ENCODE measurements at regions not wholly inside any gene's neighbourhood (a gene's known extent, or its start where the extent isn't known, plus 50 kb on each side); places are given as distances from the start of the nearest gene placed in this dataset.

GRCh38 chr5:101929628-101930027 lies 366.5 kb downstream of the SLCO4C1 start:
- Histone ChIP-seq H3K27me3 (ENCODE audit: insufficient read depth, low read length) (no peaks in the 10 kb centered on the region), H3K4me1 (ENCODE audit: insufficient read depth, low read length) (no peaks in the 10 kb centered on the region), H3K4me3 (ENCODE audit: low read length) (no peak overlapping the region), H3K9me3 (ENCODE audit: low read depth, low read length) (no peaks in the 10 kb centered on the region)

GRCh38 chr5:101917166-101917565 lies 378.9 kb downstream of the SLCO4C1 start:
- Histone ChIP-seq H3K27me3 (ENCODE audit: insufficient read depth, low read length) (no peaks in the 10 kb centered on the region), H3K4me3 (ENCODE audit: low read length) (no peak overlapping the region), H3K4me1 (ENCODE audit: insufficient read depth, low read length) (no peaks in the 10 kb centered on the region), H3K9me3 (ENCODE audit: low read depth, low read length) (no peaks in the 10 kb centered on the region)

- Histone ChIP-seq H3K4me3 (ENCODE audit: low read length) (no peak overlapping the region), H3K27me3 (ENCODE audit: insufficient read depth, low read length) (no peaks in the 10 kb centered on the region), H3K4me1 (ENCODE audit: insufficient read depth, low read length) (no peaks in the 10 kb centered on the region), H3K9me3 (ENCODE audit: low read depth, low read length) (no peaks in the 10 kb centered on the region)
Measured at GRCh38 chr5:101915554-101915953, 380.5 kb downstream of the SLCO4C1 start.

GRCh38 chr5:101904736-101905135 lies 391.3 kb downstream of the SLCO4C1 start:
- H3K4me3 ChIP-seq (ENCODE audit: low read length) = no peak overlapping the region
- no peaks in the 10 kb centered on the region for H3K27me3 ChIP-seq (ENCODE audit: insufficient read depth, low read length)
- H3K4me1 ChIP-seq (ENCODE audit: insufficient read depth, low read length) = no peaks in the 10 kb centered on the region
- no peaks in the 10 kb centered on the region for H3K9me3 ChIP-seq (ENCODE audit: low read depth, low read length)

- Histone ChIP-seq H3K27me3 (ENCODE audit: insufficient read depth, low read length) (no peaks in the 10 kb centered on the region), H3K4me3 (ENCODE audit: low read length) (no peak overlapping the region), H3K4me1 (ENCODE audit: insufficient read depth, low read length) (no peaks in the 10 kb centered on the region), H3K9me3 (ENCODE audit: low read depth, low read length) (no peaks in the 10 kb centered on the region)
Measured at GRCh38 chr5:101897914-101898313, 398.2 kb downstream of the SLCO4C1 start.

GRCh38 chr5:101894985-101895384 lies 401.1 kb downstream of the SLCO4C1 start:
- Histone ChIP-seq H3K4me3 (ENCODE audit: low read length) (no peak overlapping the region), H3K4me1 (ENCODE audit: insufficient read depth, low read length) (no peaks in the 10 kb centered on the region)

GRCh38 chr5:101878190-101878589 lies 417.9 kb downstream of the SLCO4C1 start:
- H3K9me3 ChIP-seq (ENCODE audit: low read depth, low read length) = no peaks in the 10 kb centered on the region
- H3K27me3 ChIP-seq (ENCODE audit: insufficient read depth, low read length) = no peaks in the 10 kb centered on the region

More at GRCh38 chr5:101894985-101895384, 401.1 kb downstream of the SLCO4C1 start:
- Histone ChIP-seq H3K9me3 (ENCODE audit: low read depth, low read length) (no peaks in the 10 kb centered on the region), H3K27me3 (ENCODE audit: insufficient read depth, low read length) (no peaks in the 10 kb centered on the region)

GRCh38 chr5:101877451-101877850 lies 418.6 kb downstream of the SLCO4C1 start:
- Histone ChIP-seq H3K9me3 (ENCODE audit: low read depth, low read length) (no peaks in the 10 kb centered on the region), H3K4me1 (ENCODE audit: insufficient read depth, low read length) (no peaks in the 10 kb centered on the region), H3K4me3 (ENCODE audit: low read length) (no peak overlapping the region), H3K27me3 (ENCODE audit: insufficient read depth, low read length) (no peaks in the 10 kb centered on the region)

More at GRCh38 chr5:101878190-101878589, 417.9 kb downstream of the SLCO4C1 start:
- Histone ChIP-seq H3K4me1 (ENCODE audit: insufficient read depth, low read length) (no peaks in the 10 kb centered on the region), H3K4me3 (ENCODE audit: low read length) (no peak overlapping the region)

- Histone ChIP-seq H3K4me1 (ENCODE audit: insufficient read depth, low read length) (no peaks in the 10 kb centered on the region), H3K27me3 (ENCODE audit: insufficient read depth, low read length) (no peaks in the 10 kb centered on the region)
Measured at GRCh38 chr5:101866473-101866872, 429.6 kb downstream of the SLCO4C1 start.

GRCh38 chr5:101860563-101860962 lies 435.5 kb downstream of the SLCO4C1 start:
- Histone ChIP-seq H3K4me1 (ENCODE audit: insufficient read depth, low read length) (no peaks in the 10 kb centered on the region), H3K27me3 (ENCODE audit: insufficient read depth, low read length) (no peaks in the 10 kb centered on the region), H3K4me3 (ENCODE audit: low read length) (no peak overlapping the region), H3K9me3 (ENCODE audit: low read depth, low read length) (no peaks in the 10 kb centered on the region)

More at GRCh38 chr5:101866473-101866872, 429.6 kb downstream of the SLCO4C1 start:
- no peak overlapping the region for H3K4me3 ChIP-seq (ENCODE audit: low read length)
- no peaks in the 10 kb centered on the region for H3K9me3 ChIP-seq (ENCODE audit: low read depth, low read length)

- Histone ChIP-seq H3K27me3 (ENCODE audit: insufficient read depth, low read length) (no peaks in the 10 kb centered on the region), H3K4me1 (ENCODE audit: insufficient read depth, low read length) (no peaks in the 10 kb centered on the region), H3K4me3 (ENCODE audit: low read length) (no peak overlapping the region), H3K9me3 (ENCODE audit: low read depth, low read length) (no peaks in the 10 kb centered on the region)
Measured at GRCh38 chr5:101860145-101860544, 435.9 kb downstream of the SLCO4C1 start.

- Histone ChIP-seq H3K9me3 (ENCODE audit: low read depth, low read length) (peaks cover 7% of the 10 kb centered on the region), H3K4me3 (ENCODE audit: low read length) (no peak overlapping the region), H3K4me1 (ENCODE audit: insufficient read depth, low read length) (no peaks in the 10 kb centered on the region), H3K27me3 (ENCODE audit: insufficient read depth, low read length) (no peaks in the 10 kb centered on the region)
Measured at GRCh38 chr5:101846496-101846895, 449.6 kb downstream of the SLCO4C1 start.

- Histone ChIP-seq H3K9me3 (ENCODE audit: low read depth, low read length) (no peaks in the 10 kb centered on the region), H3K4me3 (ENCODE audit: low read length) (no peak overlapping the region), H3K27me3 (ENCODE audit: insufficient read depth, low read length) (no peaks in the 10 kb centered on the region), H3K4me1 (ENCODE audit: insufficient read depth, low read length) (no peaks in the 10 kb centered on the region)
Measured at GRCh38 chr5:101843055-101843454, 453.0 kb downstream of the SLCO4C1 start.

GRCh38 chr5:101838435-101838834 lies 457.6 kb downstream of the SLCO4C1 start:
- Histone ChIP-seq H3K4me1 (ENCODE audit: insufficient read depth, low read length) (no peaks in the 10 kb centered on the region), H3K4me3 (ENCODE audit: low read length) (no peak overlapping the region), H3K9me3 (ENCODE audit: low read depth, low read length) (peaks cover under 1% of the 10 kb centered on the region), H3K27me3 (ENCODE audit: insufficient read depth, low read length) (no peaks in the 10 kb centered on the region)

- peaks cover 4% of the 10 kb centered on the region for H3K9me3 ChIP-seq (ENCODE audit: low read depth, low read length)
- no peak overlapping the region for H3K4me3 ChIP-seq (ENCODE audit: low read length)
- no peaks in the 10 kb centered on the region for H3K27me3 ChIP-seq (ENCODE audit: insufficient read depth, low read length)
- H3K4me1 ChIP-seq (ENCODE audit: insufficient read depth, low read length) = no peaks in the 10 kb centered on the region
Measured at GRCh38 chr5:101829255-101829654, 466.8 kb downstream of the SLCO4C1 start.

- H3K9me3 ChIP-seq (ENCODE audit: low read depth, low read length) = no peaks in the 10 kb centered on the region
- H3K4me3 ChIP-seq (ENCODE audit: low read length) = no peak overlapping the region
- no peaks in the 10 kb centered on the region for H3K27me3 ChIP-seq (ENCODE audit: insufficient read depth, low read length)
- no peaks in the 10 kb centered on the region for H3K4me1 ChIP-seq (ENCODE audit: insufficient read depth, low read length)
Measured at GRCh38 chr5:101811466-101811865, 484.6 kb downstream of the SLCO4C1 start.
